OCI-LY7 (cell line): ENCODE measurements at regions not wholly inside any gene's neighbourhood (a gene's known extent, or its start where the extent isn't known, plus 50 kb on each side); places are given as distances from the start of the nearest gene placed in this dataset.

Experiments
- BruUV-seq: library from RNA; stranded (reverse); fragments of 400-500 nt; replicated peaks from 2 replicates; lab custom pipeline; 2021; lab: Mats Ljungman, UMichigan
- CTCF ChIA-PET: fragments of 300-600 bp; sonication (Branson Sonifier 250); formaldehyde crosslinking; loops from one replicate; lab custom pipeline; 2022; ENCODE audit warnings: antibody characterized with exemption; ENCODE audit not compliant: unreplicated experiment; lab: Charles Lee
- POLR2A ChIA-PET: fragments of 300-600 bp; sonication (Branson Sonifier 250); formaldehyde crosslinking; loops from one replicate; lab custom pipeline; 2022; ENCODE audit warnings: antibody characterized with exemption; lab: Charles Lee
- DNase-seq: peaks from one replicate; pipeline ENCODE4 v3.0.0-alpha.2; 2015; ENCODE audit warnings: low spot score
- H2AFZ ChIP-seq: fragments of 200-600 bp; sonication (generic), shearing (Covaris generic); 2 replicates; pipeline ENCODE4 v1.6.1; 2014; ENCODE audit warnings: mild to moderate bottlenecking, antibody characterized with exemption, low read length, moderate library complexity
- H3K27ac ChIP-seq: fragments of 200-600 bp; sonication (generic); 2 replicates; pipeline ENCODE4 v1.5.1; 2014; ENCODE audit warnings: mixed run types, low read depth, mild to moderate bottlenecking, moderate library complexity, low read length, inconsistent platforms; ENCODE audit not compliant: poor library complexity, severe bottlenecking
- H3K36me3 ChIP-seq: fragments of 200-600 bp; sonication (generic); 2 replicates; pipeline ENCODE4 v1.6.1; 2014; ENCODE audit warnings: mild to moderate bottlenecking, antibody characterized with exemption, low read length, moderate library complexity, mixed read lengths; ENCODE audit not compliant: insufficient read depth
- H3K4me1 ChIP-seq: fragments of 200-600 bp; sonication (generic); 2 replicates; pipeline ENCODE4 v1.5.1; 2014; ENCODE audit warnings: mild to moderate bottlenecking, low read length; ENCODE audit not compliant: insufficient read depth, poor library complexity, severe bottlenecking
- H3K4me2 ChIP-seq: fragments of 200-600 bp; sonication (generic); 2 replicates; pipeline ENCODE4 v1.6.1; 2014; ENCODE audit warnings: mild to moderate bottlenecking, low read length
- H3K4me3 ChIP-seq: fragments of 200-600 bp; sonication (generic); 2 replicates; pipeline ENCODE4 v1.5.1; 2014; ENCODE audit warnings: mild to moderate bottlenecking, low read depth, low read length; ENCODE audit not compliant: poor library complexity, severe bottlenecking
- H3K79me2 ChIP-seq: fragments of 200-600 bp; sonication (generic); 2 replicates; pipeline ENCODE4 v1.6.1; 2016; ENCODE audit warnings: low read depth, mild to moderate bottlenecking, low read length, moderate library complexity, mixed read lengths; ENCODE audit not compliant: insufficient read depth
- H3K9me2 ChIP-seq: fragments of 200-600 bp; sonication (generic); 2 replicates; pipeline ENCODE4 v1.6.1; 2016; ENCODE audit warnings: mild to moderate bottlenecking, low read length, mixed read lengths; ENCODE audit not compliant: insufficient read depth
- H3K9me3 ChIP-seq: fragments of 200-600 bp; sonication (generic); 2 replicates; pipeline ENCODE4 v1.6.1; 2014; ENCODE audit warnings: mild to moderate bottlenecking, mixed run types, low read length, mixed read lengths
- H4K20me1 ChIP-seq: fragments of 200-600 bp; sonication (generic); 2 replicates; pipeline ENCODE4 v1.6.1; 2014; ENCODE audit warnings: mild to moderate bottlenecking, antibody characterized with exemption, low read length, moderate library complexity, mixed read lengths; ENCODE audit not compliant: insufficient read depth
- CTCF ChIP-seq: fragments of 200-600 bp; sonication (generic); conservative IDR thresholded peaks from 2 replicates; pipeline ENCODE4 v1.5.1; 2014; ENCODE audit warnings: mild to moderate bottlenecking, antibody characterized with exemption, low read length, moderate library complexity, mixed read lengths
- EZH2phosphoT487 ChIP-seq: fragments of 200-600 bp; sonication (generic); IDR thresholded peaks from 2 replicates; pipeline ENCODE4 v1.6.1; 2018; ENCODE audit warnings: low read depth, borderline replicate concordance, mild to moderate bottlenecking, mixed run types, antibody characterized with exemption, low read length, moderate library complexity, mixed read lengths
- intact Hi-C: fragments of 100-400 bp; cut with micrococcal nuclease; formaldehyde crosslinking; loops from one replicate; pipeline ENCODE4 v1.10.0; 2022; ENCODE audit not compliant: unreplicated experiment

GRCh38 chr9:115395511-115396021 is 277.6 kb upstream of the TNC start:
- ChIA-PET CTCF (no interaction called here), POLR2A (no interaction called here)

DNA sequence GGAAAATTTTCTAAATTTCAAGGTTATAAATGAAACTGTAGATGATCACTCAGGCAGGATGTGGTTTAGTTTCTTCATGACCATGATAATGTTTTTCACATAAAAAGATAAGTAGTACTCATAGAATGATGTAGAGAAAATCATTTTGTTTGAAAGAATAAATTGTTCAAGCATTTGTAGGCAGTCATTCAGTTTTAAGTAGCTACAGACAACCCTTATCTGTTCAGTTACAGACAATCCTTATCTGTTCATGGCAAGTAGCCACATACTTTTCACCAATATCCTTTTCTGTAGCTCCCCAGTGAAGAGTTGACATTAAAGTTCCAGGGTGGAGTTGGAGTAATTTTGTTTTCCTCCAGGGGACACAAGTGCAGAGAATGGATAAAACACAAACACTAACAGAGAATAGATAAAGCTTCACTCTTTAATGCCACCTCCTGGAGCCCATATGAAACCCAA is 278.1 kb upstream of the TNC start:
- no peaks in the 10 kb centered on the region for H4K20me1 ChIP-seq
- no peaks in the 10 kb centered on the region for H3K4me1 ChIP-seq
- no peaks in the 10 kb centered on the region for H3K36me3 ChIP-seq
- CTCF ChIA-PET = no interaction called here
- H3K9me3 ChIP-seq = no peaks in the 10 kb centered on the region
- no peak overlapping the region for H3K4me2 ChIP-seq
- no peaks in the 10 kb centered on the region for H3K9me2 ChIP-seq
- intact Hi-C loops = no loop called here
- no peaks in the 10 kb centered on the region for H3K79me2 ChIP-seq
- BruUV-seq = no TSS peak
- POLR2A ChIA-PET = no interaction called here
- H3K27ac ChIP-seq = no peak overlapping the region
- TF ChIP-seq CTCF (no peak), EZH2phosphoT487 (no peak)
- DNase-seq = no peak
- H3K4me3 ChIP-seq = no peak overlapping the region
- no peak overlapping the region for H2AFZ ChIP-seq

More at GRCh38 chr9:115395511-115396021, 277.6 kb upstream of the TNC start:
- Histone ChIP-seq H3K4me2 (no peak overlapping the region), H3K4me1 (no peaks in the 10 kb centered on the region), H3K79me2 (no peaks in the 10 kb centered on the region), H3K36me3 (no peaks in the 10 kb centered on the region), H2AFZ (no peak overlapping the region), H3K9me2 (no peaks in the 10 kb centered on the region), H4K20me1 (no peaks in the 10 kb centered on the region), H3K4me3 (no peak overlapping the region), H3K27ac (no peak overlapping the region), H3K9me3 (no peaks in the 10 kb centered on the region)
- intact Hi-C loops = no loop called here
- no peak for DNase-seq
- TF ChIP-seq EZH2phosphoT487 (no peak), CTCF (no peak)
- BruUV-seq = no TSS peak

GRCh38 chr9:115397591-115398312 is 279.8 kb upstream of the TNC start:
- intact Hi-C loops = no loop called here
- Histone ChIP-seq H3K36me3 (no peaks in the 10 kb centered on the region), H3K4me3 (no peak overlapping the region), H3K27ac (no peak overlapping the region), H3K79me2 (no peaks in the 10 kb centered on the region), H3K4me2 (no peak overlapping the region), H2AFZ (no peak overlapping the region), H4K20me1 (no peaks in the 10 kb centered on the region), H3K4me1 (no peaks in the 10 kb centered on the region), H3K9me3 (no peaks in the 10 kb centered on the region), H3K9me2 (no peaks in the 10 kb centered on the region)
- ChIA-PET CTCF (no interaction called here), POLR2A (no interaction called here)
- no peak for TF ChIP-seq CTCF
- no peak for TF ChIP-seq EZH2phosphoT487
- BruUV-seq = no TSS peak
- no peak for DNase-seq
